Right renal pelvis (tissue), 4 donors: ENCODE measurements at regions not wholly inside any gene's neighbourhood (a gene's known extent, or its start where the extent isn't known, plus 50 kb on each side); places are given as distances from the start of the nearest gene placed in this dataset.

Experiments
- DNase-seq, 4 donors: peaks; one replicate each; pipeline ENCODE4 v3.0.0-alpha.2; 2013; ENCODE audit warnings: low read depth in 4 of 4, low spot score in 3 of 4, missing footprints in 1 of 4

GRCh38 chr10:8513155-8514147, 459.0 kb downstream of the GATA3 start:
- DNase-seq: no peak

GRCh38 chr10:8520382-8520781, 465.9 kb downstream of the GATA3 start:
- DNase-seq: no peak

GRCh38 chr10:8527773-8528172, 473.3 kb downstream of the GATA3 start:
- DNase-seq: no peak

GRCh38 chr10:8531116-8531515, 476.6 kb downstream of the GATA3 start:
- no peak for DNase-seq

- DNase-seq: no peak
Observed at GRCh38 chr10:8532647-8533046, 478.2 kb downstream of the GATA3 start.

GRCh38 chr10:8533462-8533861, 479.0 kb downstream of the GATA3 start:
- DNase-seq: no peak

GRCh38 chr10:8534096-8534495, 479.6 kb downstream of the GATA3 start:
- DNase-seq: peak; percentile 41 to 71 (median 56)

GRCh38 chr10:8534891-8535290, 480.4 kb downstream of the GATA3 start:
- no peak for DNase-seq

- DNase-seq: no peak
Observed at GRCh38 chr10:8539056-8539455, 484.6 kb downstream of the GATA3 start.

- no peak for DNase-seq
Observed at GRCh38 chr10:8543361-8544056, 489.0 kb downstream of the GATA3 start.

GRCh38 chr10:8544057-8544380, 489.5 kb downstream of the GATA3 start:
- no peak for DNase-seq

- no peak for DNase-seq
Observed at GRCh38 chr10:8544500-8544899, 490.0 kb downstream of the GATA3 start.

- DNase-seq: no peak
Observed at GRCh38 chr10:8554574-8554973, 500.1 kb downstream of the GATA3 start.

GRCh38 chr10:8556321-8556720, 501.8 kb downstream of the GATA3 start:
- no peak for DNase-seq

- no peak for DNase-seq
Observed at GRCh38 chr10:8563478-8563877, 509.0 kb downstream of the GATA3 start.

- no peak for DNase-seq
Observed at GRCh38 chr10:8566737-8567136, 512.2 kb downstream of the GATA3 start.

- no peak for DNase-seq
Observed at GRCh38 chr10:8568401-8568800, 513.9 kb downstream of the GATA3 start.

GRCh38 chr10:8575620-8576019, 521.1 kb downstream of the GATA3 start:
- no peak for DNase-seq

GRCh38 chr10:8576281-8576680, 521.8 kb downstream of the GATA3 start:
- no peak for DNase-seq

- DNase-seq: no peak
Observed at GRCh38 chr10:8576911-8577310, 522.4 kb downstream of the GATA3 start.

- DNase-seq: no peak
Observed at GRCh38 chr10:8577686-8578085, 523.2 kb downstream of the GATA3 start.
